HepG2 (cell line): ENCODE measurements at regions not wholly inside any gene's neighbourhood (a gene's known extent, or its start where the extent isn't known, plus 50 kb on each side); places are given as distances from the start of the nearest gene placed in this dataset.

ENCODE experiments used
- ATAC-seq: fragments of 200-7000 bp; cut with Tn5 transposase; 3 replicates; pipeline ENCODE4 v1.9.1; 2020; ENCODE audit warnings: mild to moderate bottlenecking, moderate library complexity
- BruUV-seq: library from RNA; stranded (reverse); fragments of 400-500 nt; replicated peaks from 2 replicates; lab custom pipeline; 2021; lab: Mats Ljungman, UMichigan
- CTCF ChIA-PET: fragments of 300-600 bp; formaldehyde crosslinking; extraction: SDS; loops from one replicate; lab custom pipeline; 2021; ENCODE audit warnings: low total read pairs, inconsistent platforms, low intra/inter-chr PET ratio; lab: Yijun Ruan, JAX
- POLR2A ChIA-PET: fragments of 350-600 bp; sonication (Branson Sonifier 250); formaldehyde crosslinking; loops from one replicate; lab custom pipeline; 2020; ENCODE audit warnings: antibody characterized with exemption, inconsistent platforms; lab: Yijun Ruan, JAX
- DNase-seq: peaks from one replicate; pipeline ENCODE4 v3.0.0-alpha.2; 2015; ENCODE audit warnings: low spot score
- FAIRE-seq: peaks from 3 replicates; lab custom pipeline; 2011; peaks lifted over from hg19 to GRCh38; lab: Jason Lieb, UNC
- H2AFZ ChIP-seq: one replicate; pipeline ENCODE4 v1.6.1; 2011; ENCODE audit warnings: low read length, inconsistent platforms
- H3K27ac ChIP-seq: fragments of 300-600 bp; 3 replicates; pipeline ENCODE4 v1.8.0; 2011; ENCODE audit warnings: mixed run types, mild to moderate bottlenecking, mixed read lengths, low read length, inconsistent platforms; ENCODE audit not compliant: insufficient read depth; ENCODE audit errors: extremely low read length
- H3K27me3 ChIP-seq, 2 experiments: fragments of 200-600 bp in 1 of 2; 2 replicates in 1 of 2; 3 replicates in 1 of 2; pipeline versions ENCODE4 v1.6.0 to v1.8.0; 2011; ENCODE audit warnings: low read length in 2 of 2, mild to moderate bottlenecking in 2 of 2, moderate library complexity in 2 of 2, inconsistent platforms in 1 of 2; ENCODE audit not compliant: insufficient read depth in 2 of 2, control insufficient read depth in 1 of 2
- H3K36me3 ChIP-seq, 2 experiments: fragments of 200-600 bp in 1 of 2; replicated peaks in 1 of 2; 2 replicates in 1 of 2; 3 replicates in 1 of 2; pipeline versions ENCODE4 v1.5.1 to v1.8.0; 2011; ENCODE audit warnings: low read length in 2 of 2, inconsistent platforms in 1 of 2; ENCODE audit not compliant: insufficient read depth in 2 of 2, control insufficient read depth in 1 of 2
- H3K4me1 ChIP-seq: 2 replicates; pipeline ENCODE4 v1.5.1; 2012; ENCODE audit warnings: low read length, inconsistent platforms; ENCODE audit not compliant: insufficient read depth
- H3K4me2 ChIP-seq: 2 replicates; pipeline ENCODE4 v1.6.0; 2011; ENCODE audit warnings: low read depth, low read length, inconsistent platforms
- H3K4me3 ChIP-seq, 3 experiments: fragments of 200-600 bp in 1 of 3; sonication (generic), shearing (Covaris generic) in 1 of 3; replicated peaks in 1 of 3; 2 replicates each; pipeline ENCODE4 v1.5.1; 2011 to 2016; ENCODE audit warnings: low read length in 3 of 3, inconsistent platforms in 2 of 3, low read depth in 2 of 3, mild to moderate bottlenecking in 2 of 3, control low read depth in 1 of 3, mixed read lengths in 1 of 3; ENCODE audit not compliant: insufficient read depth in 1 of 3
- H3K79me2 ChIP-seq: one replicate; pipeline ENCODE4 v1.6.1; 2011; ENCODE audit warnings: low read length, inconsistent platforms; ENCODE audit not compliant: insufficient read depth
- H3K9ac ChIP-seq: 2 replicates; pipeline ENCODE4 v1.6.0; 2011; ENCODE audit warnings: mild to moderate bottlenecking, low read depth, low read length, inconsistent platforms; ENCODE audit not compliant: insufficient read depth
- H3K9me3 ChIP-seq: 2 replicates; pipeline ENCODE4 v1.5.1; 2012; ENCODE audit warnings: mild to moderate bottlenecking, low read length
- H4K20me1 ChIP-seq: 2 replicates; pipeline ENCODE4 v1.6.0; 2011; ENCODE audit warnings: inconsistent platforms, mild to moderate bottlenecking, low read length, moderate library complexity; ENCODE audit not compliant: insufficient read depth
- GTF3A ChIP-seq: sonication (generic); formaldehyde crosslinking; conservative IDR thresholded peaks from 2 replicates; pipeline ENCODE4 v1.4.0; 2020; ENCODE audit warnings: mild to moderate bottlenecking, missing genetic modification reagents
- HHEX ChIP-seq: IDR thresholded peaks from 2 replicates; pipeline ENCODE4 v1.6.1; 2016; ENCODE audit warnings: control low read depth
- HNF4G ChIP-seq, 2 experiments: sonication (generic) in 1 of 2; formaldehyde crosslinking in 1 of 2; IDR thresholded peaks; 2 replicates each; pipeline versions ENCODE4 v1.4.0 to v1.6.1; 2011 to 2020; ENCODE audit warnings: borderline replicate concordance in 2 of 2, low read depth in 2 of 2, mild to moderate bottlenecking in 2 of 2, low read length in 1 of 2, missing genetic modification reagents in 1 of 2, moderate library complexity in 1 of 2
- KDM3A ChIP-seq: IDR thresholded peaks from 2 replicates; pipeline ENCODE4 v1.6.1; 2018; ENCODE audit warnings: low read depth, missing compliant biosample characterization
- MEF2D ChIP-seq: sonication (generic); formaldehyde crosslinking; IDR thresholded peaks from 2 replicates; pipeline ENCODE4 v1.5.1; 2020; ENCODE audit warnings: mild to moderate bottlenecking, missing genetic modification reagents
- NR3C1 ChIP-seq: sonication (generic); formaldehyde crosslinking; IDR thresholded peaks from 2 replicates; pipeline ENCODE4 v1.4.0; 2020; ENCODE audit warnings: missing genetic modification reagents
- SP140L ChIP-seq: sonication (generic); formaldehyde crosslinking; IDR thresholded peaks from 2 replicates; pipeline ENCODE4 v1.4.0; 2020; ENCODE audit warnings: missing genetic modification reagents, borderline replicate concordance
- TSC22D2 ChIP-seq: sonication (generic); formaldehyde crosslinking; IDR thresholded peaks from 2 replicates; pipeline ENCODE4 v1.5.1; 2020; ENCODE audit warnings: missing genetic modification reagents, mild to moderate bottlenecking, borderline replicate concordance
- ZNF543 ChIP-seq: sonication (generic); formaldehyde crosslinking; IDR thresholded peaks from 2 replicates; pipeline ENCODE4 v1.4.0; 2020; ENCODE audit warnings: mild to moderate bottlenecking, missing genetic modification reagents
- ZNF607 ChIP-seq: sonication (generic); formaldehyde crosslinking; IDR thresholded peaks from 2 replicates; pipeline ENCODE4 v1.5.1; 2020; ENCODE audit warnings: missing genetic modification reagents, mild to moderate bottlenecking, borderline replicate concordance
- ZSCAN30 ChIP-seq: sonication (generic); formaldehyde crosslinking; IDR thresholded peaks from 2 replicates; pipeline ENCODE4 v1.5.0; 2020; ENCODE audit warnings: mild to moderate bottlenecking, missing genetic modification reagents
- WGBS: methylation state at CpG from one replicate; pipeline ENCODE4 v1.1.6; 2017; ENCODE audit warnings: low lambda C conversion rate; 5-methylcytosine and 5-hydroxymethylcytosine counted together
- in situ Hi-C: cut with HindIII; loops from 2 replicates; pipeline ENCODE4 v1.10.0; 2017; ENCODE audit warnings: low pct_unique_long_range_greater_than_20kb; ENCODE audit not compliant: extremely low pct_ligation_motif_present
- intact Hi-C: fragments of 100-400 bp; cut with micrococcal nuclease; formaldehyde crosslinking; loops from one replicate; pipeline ENCODE4 v1.10.0; 2022; ENCODE audit not compliant: unreplicated experiment
- TF ChIP-seq, protein P1 (sequence below): sonication (generic); formaldehyde crosslinking; IDR thresholded peaks from 2 replicates; pipeline ENCODE4 v1.4.0; 2020; ENCODE audit warnings: mild to moderate bottlenecking, missing genetic modification reagents
- TF ChIP-seq, protein P2 (sequence below): sonication (generic); formaldehyde crosslinking; IDR thresholded peaks from 2 replicates; pipeline ENCODE4 v1.4.0; 2020; ENCODE audit warnings: missing genetic modification reagents, mild to moderate bottlenecking, borderline replicate concordance

DNA sequence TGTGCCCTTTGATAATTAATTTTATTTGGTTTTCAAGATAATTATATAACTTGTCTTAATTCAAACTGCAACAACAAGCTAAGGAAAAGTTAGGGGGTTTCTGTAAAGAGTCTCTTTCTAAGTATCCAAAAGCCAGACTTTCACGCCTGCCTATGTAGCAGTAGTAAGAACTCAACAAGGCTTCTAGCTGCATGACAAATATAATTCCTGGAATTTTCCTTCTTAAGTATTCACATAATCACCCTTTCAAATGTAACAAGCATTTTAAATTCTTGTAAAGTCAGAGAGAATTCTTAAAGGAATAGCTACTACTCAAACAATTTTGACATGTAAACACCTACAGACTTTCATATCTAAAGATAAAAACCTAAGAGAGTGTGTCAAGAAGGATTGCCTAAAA, 189.7 kb upstream of the NDST3 start:
- BruUV-seq, result no TSS peak
- in situ Hi-C loops (no loop called here), intact Hi-C loops (no loop called here)
- H4K20me1 ChIP-seq, result no peaks in the 10 kb centered on the region
- 31% methylated on average over 1 of the region's 1 CpG for WGBS
- no peak for ATAC-seq
- H3K36me3 ChIP-seq, result no peaks in the 10 kb centered on the region
- no peaks in the 10 kb centered on the region for H3K4me1 ChIP-seq
- H3K4me2 ChIP-seq, result no peak overlapping the region
- no peak overlapping the region for H2AFZ ChIP-seq
- H3K27ac ChIP-seq, result no peak overlapping the region
- H3K27me3 ChIP-seq, result no peaks in the 10 kb centered on the region
- H3K79me2 ChIP-seq, result no peaks in the 10 kb centered on the region
- H3K4me3 ChIP-seq, result no peak overlapping the region
- no peak for FAIRE-seq
- POLR2A ChIA-PET, result no interaction called here
- no peak for DNase-seq
- H3K9ac ChIP-seq, result no peak overlapping the region
- peaks cover 3% of the 10 kb centered on the region; the same call in 1 of the 2 replicates for H3K9me3 ChIP-seq
- CTCF ChIA-PET, result no interaction called here
- TF ChIP-seq HHEX (CRISPR knock-in tag) (no peak), KDM3A (no peak), HNF4G (IDR thresholded peaks at IDR 0.05; ENCODE audit: borderline replicate concordance, low read depth, low read length) (no peak), HNF4G (CRISPR knock-in tag; IDR thresholded peaks at IDR 0.05; ENCODE audit: borderline replicate concordance, low read depth) (no peak), ZNF607 (CRISPR knock-in tag) (no peak), ZNF543 (no peak)
- TF ChIP-seq, protein P1, sequence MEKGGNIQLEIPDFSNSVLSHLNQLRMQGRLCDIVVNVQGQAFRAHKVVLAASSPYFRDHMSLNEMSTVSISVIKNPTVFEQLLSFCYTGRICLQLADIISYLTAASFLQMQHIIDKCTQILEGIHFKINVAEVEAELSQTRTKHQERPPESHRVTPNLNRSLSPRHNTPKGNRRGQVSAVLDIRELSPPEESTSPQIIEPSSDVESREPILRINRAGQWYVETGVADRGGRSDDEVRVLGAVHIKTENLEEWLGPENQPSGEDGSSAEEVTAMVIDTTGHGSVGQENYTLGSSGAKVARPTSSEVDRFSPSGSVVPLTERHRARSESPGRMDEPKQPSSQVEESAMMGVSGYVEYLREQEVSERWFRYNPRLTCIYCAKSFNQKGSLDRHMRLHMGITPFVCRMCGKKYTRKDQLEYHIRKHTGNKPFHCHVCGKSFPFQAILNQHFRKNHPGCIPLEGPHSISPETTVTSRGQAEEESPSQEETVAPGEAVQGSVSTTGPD (CRISPR knock-in tag), result no peak

DNA sequence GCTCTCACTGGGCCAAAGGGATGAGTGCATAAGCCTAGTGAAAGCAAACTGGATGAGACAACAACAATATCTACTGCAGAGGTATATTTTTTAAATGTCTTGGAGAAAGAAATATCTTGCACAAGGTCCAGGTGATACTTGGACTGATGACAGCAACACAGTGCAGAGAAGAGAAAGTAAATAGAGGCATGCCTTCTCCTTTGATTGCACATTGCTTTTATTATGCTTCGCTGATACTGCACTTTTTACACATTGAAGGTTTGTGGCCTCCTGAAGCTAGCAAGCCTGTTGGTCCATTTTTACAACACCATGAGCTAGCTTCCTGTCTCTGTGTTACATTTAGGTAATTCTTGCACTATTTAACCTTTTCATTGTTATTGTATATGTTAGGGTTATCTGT, 189.0 kb upstream of the NDST3 start:
- no peak for DNase-seq
- Histone ChIP-seq H3K9ac (no peak overlapping the region), H3K9me3 (peaks cover 10% of the 10 kb centered on the region), H3K4me2 (no peak overlapping the region), H3K4me1 (no peaks in the 10 kb centered on the region), H3K27ac (no peak overlapping the region), H4K20me1 (no peaks in the 10 kb centered on the region), H2AFZ (no peak overlapping the region), H3K36me3 (no peaks in the 10 kb centered on the region), H3K79me2 (no peaks in the 10 kb centered on the region), H3K4me3 (no peak overlapping the region), H3K27me3 (no peaks in the 10 kb centered on the region)
- BruUV-seq, result no TSS peak
- ChIA-PET POLR2A (no interaction called here), CTCF (no interaction called here)
- no peak for ATAC-seq
- in situ Hi-C loops, result no loop called here
- WGBS, result 17% methylated on average over 1 of the region's 1 CpG
- TF ChIP-seq, protein P2, sequence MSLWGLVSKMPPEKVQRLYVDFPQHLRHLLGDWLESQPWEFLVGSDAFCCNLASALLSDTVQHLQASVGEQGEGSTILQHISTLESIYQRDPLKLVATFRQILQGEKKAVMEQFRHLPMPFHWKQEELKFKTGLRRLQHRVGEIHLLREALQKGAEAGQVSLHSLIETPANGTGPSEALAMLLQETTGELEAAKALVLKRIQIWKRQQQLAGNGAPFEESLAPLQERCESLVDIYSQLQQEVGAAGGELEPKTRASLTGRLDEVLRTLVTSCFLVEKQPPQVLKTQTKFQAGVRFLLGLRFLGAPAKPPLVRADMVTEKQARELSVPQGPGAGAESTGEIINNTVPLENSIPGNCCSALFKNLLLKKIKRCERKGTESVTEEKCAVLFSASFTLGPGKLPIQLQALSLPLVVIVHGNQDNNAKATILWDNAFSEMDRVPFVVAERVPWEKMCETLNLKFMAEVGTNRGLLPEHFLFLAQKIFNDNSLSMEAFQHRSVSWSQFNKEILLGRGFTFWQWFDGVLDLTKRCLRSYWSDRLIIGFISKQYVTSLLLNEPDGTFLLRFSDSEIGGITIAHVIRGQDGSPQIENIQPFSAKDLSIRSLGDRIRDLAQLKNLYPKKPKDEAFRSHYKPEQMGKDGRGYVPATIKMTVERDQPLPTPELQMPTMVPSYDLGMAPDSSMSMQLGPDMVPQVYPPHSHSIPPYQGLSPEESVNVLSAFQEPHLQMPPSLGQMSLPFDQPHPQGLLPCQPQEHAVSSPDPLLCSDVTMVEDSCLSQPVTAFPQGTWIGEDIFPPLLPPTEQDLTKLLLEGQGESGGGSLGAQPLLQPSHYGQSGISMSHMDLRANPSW, result no peak
- TF ChIP-seq GTF3A, result no peak
- no peak for TF ChIP-seq SP140L
- no peak for TF ChIP-seq MEF2D
- no peak for TF ChIP-seq TSC22D2 (CRISPR knock-in tag)
- no peak for TF ChIP-seq NR3C1 (CRISPR knock-in tag)
- TF ChIP-seq ZSCAN30 (CRISPR knock-in tag), result no peak
- FAIRE-seq, result no peak
- intact Hi-C loops, result no loop called here
